C4-2B (cell line): ENCODE measurements at regions not wholly inside any gene's neighbourhood (a gene's known extent, or its start where the extent isn't known, plus 50 kb on each side); places are given as distances from the start of the nearest gene placed in this dataset.

Experiments
- CTCF ChIP-seq: fragments of 450-650 bp; conservative IDR thresholded peaks from 2 replicates; pipeline ENCODE4 v1.5.1; 2017; ENCODE audit warnings: mild to moderate bottlenecking
- ZFX ChIP-seq: fragments of 450-650 bp; IDR thresholded peaks from 2 replicates; pipeline ENCODE4 v1.6.1; 2017

GRCh38 chr11:90446207-90446606, 223.4 kb upstream of the CHORDC1 start:
- no peak for TF ChIP-seq CTCF
- TF ChIP-seq ZFX = no peak
